Tibial nerve (tissue), 4 donors: ENCODE measurements at regions not wholly inside any gene's neighbourhood (a gene's known extent, or its start where the extent isn't known, plus 50 kb on each side); places are given as distances from the start of the nearest gene placed in this dataset.

Experiments
- DNase-seq, 2 donors: peaks; one replicate each; pipeline ENCODE4 v3.0.0-alpha.2; 2019; ENCODE audit warnings: low spot score in 2 of 2
- H3K27ac ChIP-seq, 4 donors: fragments of 200-600 bp; sonication (generic) in 3 of 4; one replicate each; pipeline ENCODE4 v1.5.1; 2017 to 2019; ENCODE audit warnings: mild to moderate bottlenecking in 1 of 4
- H3K27me3 ChIP-seq, 2 donors: fragments of 200-600 bp; sonication (generic) in 1 of 2; one replicate each; pipeline versions ENCODE4 v1.5.1 to v1.6.0; 2017 to 2019
- H3K36me3 ChIP-seq, 3 donors: fragments of 200-600 bp; sonication (generic); one replicate each; pipeline ENCODE4 v1.5.1; 2018 to 2019
- H3K4me1 ChIP-seq, 4 donors: fragments of 200-600 bp; sonication (generic) in 3 of 4; one replicate each; pipeline ENCODE4 v1.5.1; 2017 to 2019
- H3K4me3 ChIP-seq, 4 donors: fragments of 200-600 bp; sonication (generic) in 3 of 4; one replicate each; pipeline ENCODE4 v1.5.1; 2017 to 2019; ENCODE audit warnings: mild to moderate bottlenecking in 1 of 4, moderate library complexity in 1 of 4
- H3K9me3 ChIP-seq, 4 donors: fragments of 200-600 bp; sonication (generic) in 3 of 4; one replicate each; pipeline ENCODE4 v1.5.1; 2017 to 2019
- CTCF ChIP-seq, 5 experiments: fragments of 200-600 bp in 3 of 5; fragments of 450-650 bp in 2 of 5; sonication (generic) in 3 of 5; IDR thresholded peaks; one replicate each; pipeline ENCODE4 v1.5.1; 2016 to 2019; ENCODE audit warnings: antibody characterized with exemption in 5 of 5, mild to moderate bottlenecking in 3 of 5, moderate library complexity in 2 of 5
- EP300 ChIP-seq, 2 donors: sonication (generic); formaldehyde crosslinking; IDR thresholded peaks; one replicate each; pipeline ENCODE4 v1.6.1; 2017; ENCODE audit warnings: antibody characterized with exemption in 2 of 2, mild to moderate bottlenecking in 1 of 2
- POLR2A ChIP-seq, 2 donors: fragments of 450-650 bp; IDR thresholded peaks; one replicate each; pipeline ENCODE4 v1.6.1; 2017; ENCODE audit warnings: antibody characterized with exemption in 2 of 2, mild to moderate bottlenecking in 2 of 2, moderate library complexity in 2 of 2
- WGBS, 2 donors: methylation state at CpG; one replicate each; pipeline ENCODE4 v1.1.5; 2018; 5-methylcytosine and 5-hydroxymethylcytosine counted together

GRCh38 chr5:42035526-42035925, 110.4 kb downstream of the FBXO4 start:
- no peaks in the 10 kb centered on the region for H3K36me3 ChIP-seq
- WGBS, 2 donors: 14 to 21% methylated on average over 1 of the region's 1 CpG
- H3K4me1 ChIP-seq: no peaks in the 10 kb centered on the region
- H3K27me3 ChIP-seq: no peaks in the 10 kb centered on the region
- no peak for TF ChIP-seq CTCF (IDR thresholded peaks at IDR 0.05)
- TF ChIP-seq POLR2A (IDR thresholded peaks at IDR 0.05): no peak
- TF ChIP-seq EP300 (IDR thresholded peaks at IDR 0.05): no peak
- no peak overlapping the region for H3K27ac ChIP-seq
- H3K4me3 ChIP-seq: no peak overlapping the region
- H3K9me3 ChIP-seq: no peaks in the 10 kb centered on the region
- DNase-seq: no peak

- WGBS, 2 donors: 77 to 78% methylated on average over 5 of the region's 5 CpGs
- TF ChIP-seq EP300 (IDR thresholded peaks at IDR 0.05): no peak
- TF ChIP-seq CTCF (IDR thresholded peaks at IDR 0.05): no peak
- no peak for TF ChIP-seq POLR2A (IDR thresholded peaks at IDR 0.05)
- Histone ChIP-seq H3K9me3 (no peaks in the 10 kb centered on the region), H3K36me3 (no peaks in the 10 kb centered on the region), H3K27me3 (no peaks in the 10 kb centered on the region), H3K4me3 (no peak overlapping the region), H3K27ac (no peak overlapping the region), H3K4me1 (no peaks in the 10 kb centered on the region)
- no peak for DNase-seq
Observed at GRCh38 chr5:42036379-42036778, 111.3 kb downstream of the FBXO4 start.

GRCh38 chr5:42037379-42037932, 112.4 kb downstream of the FBXO4 start:
- WGBS, 2 donors: 29 to 30% methylated on average over 3 of the region's 3 CpGs
- Histone ChIP-seq H3K27me3 (no peaks in the 10 kb centered on the region), H3K9me3 (no peaks in the 10 kb centered on the region), H3K4me1 (no peaks in the 10 kb centered on the region), H3K27ac (no peak overlapping the region), H3K4me3 (no peak overlapping the region), H3K36me3 (no peaks in the 10 kb centered on the region)
- TF ChIP-seq EP300 (IDR thresholded peaks at IDR 0.05) (no peak), POLR2A (IDR thresholded peaks at IDR 0.05) (no peak), CTCF (IDR thresholded peaks at IDR 0.05) (no peak)
- no peak for DNase-seq

GRCh38 chr5:42043400-42043799, 118.3 kb downstream of the FBXO4 start:
- H3K27ac ChIP-seq: no peak overlapping the region
- no peaks in the 10 kb centered on the region for H3K4me1 ChIP-seq
- peaks cover 0 to 4% (median 0%) of the 10 kb centered on the region in 4 donors for H3K9me3 ChIP-seq
- no peak overlapping the region for H3K4me3 ChIP-seq
- 89 to 92% methylated on average over 2 of the region's 2 CpGs for WGBS, 2 donors
- DNase-seq: no peak
- H3K36me3 ChIP-seq: no peaks in the 10 kb centered on the region
- TF ChIP-seq POLR2A (IDR thresholded peaks at IDR 0.05) (no peak), EP300 (IDR thresholded peaks at IDR 0.05) (no peak), CTCF (IDR thresholded peaks at IDR 0.05) (no peak)
- no peaks in the 10 kb centered on the region for H3K27me3 ChIP-seq

GRCh38 chr5:42057254-42057690, 132.2 kb downstream of the FBXO4 start:
- no peaks in the 10 kb centered on the region for H3K36me3 ChIP-seq
- no peaks in the 10 kb centered on the region for H3K4me1 ChIP-seq
- H3K27ac ChIP-seq: no peak overlapping the region
- TF ChIP-seq POLR2A (IDR thresholded peaks at IDR 0.05) (no peak), CTCF (IDR thresholded peaks at IDR 0.05) (peak; percentile 38 to 62 (median 41))
- no peaks in the 10 kb centered on the region for H3K9me3 ChIP-seq
- no peak overlapping the region for H3K4me3 ChIP-seq
- WGBS, 2 donors: 20 to 23% methylated on average over 5 of the region's 5 CpGs
- DNase-seq: peak in 1 of 2 donors; percentile 23
- no peaks in the 10 kb centered on the region for H3K27me3 ChIP-seq
